K562 (cell line): ENCODE measurements at regions not wholly inside any gene's neighbourhood (a gene's known extent, or its start where the extent isn't known, plus 50 kb on each side); places are given as distances from the start of the nearest gene placed in this dataset.

ENCODE experiments used
- ATAC-seq: fragments of 200-7000 bp; cut with Tn5 transposase; 3 replicates; pipeline ENCODE4 v1.9.1; 2020; ENCODE audit warnings: moderate library complexity
- BruUV-seq: library from RNA; stranded (reverse); fragments of 400-500 nt; replicated peaks from 2 replicates; lab custom pipeline; 2021; lab: Mats Ljungman, UMichigan
- CTCF ChIA-PET: fragments of 300-600 bp; formaldehyde crosslinking; extraction: SDS; loops from one replicate; lab custom pipeline; 2021; ENCODE audit warnings: low intra/inter-chr PET ratio; lab: Yijun Ruan, JAX
- POLR2A ChIA-PET: fragments of 300-600, 350-650 bp; sonication (Branson Sonifier 250); formaldehyde crosslinking; extraction: SDS; loops from one replicate; lab custom pipeline; 2021; ENCODE audit warnings: antibody characterized with exemption, inconsistent platforms; lab: Yijun Ruan, JAX
- DNase-seq, 4 experiments: peaks; one replicate each; pipeline versions ENCODE4 v3.0.0 to v3.0.0-alpha.2; 2011 to 2018; ENCODE audit warnings: low spot score in 3 of 4, mixed read lengths in 3 of 4; ENCODE audit errors: extremely low read depth in 1 of 4
- FAIRE-seq: peaks from 2 replicates; lab custom pipeline; 2011; peaks lifted over from hg19 to GRCh38; lab: Jason Lieb, UNC
- H2AFZ ChIP-seq: 2 replicates; pipeline ENCODE4 v1.6.0; 2011; ENCODE audit warnings: low read depth, low read length, control low read depth, inconsistent platforms
- H3K27ac ChIP-seq: fragments of 200-600 bp; 3 replicates; pipeline ENCODE4 v1.8.0; 2011; ENCODE audit warnings: low read depth, mild to moderate bottlenecking, control low read depth, inconsistent platforms, low read length, moderate library complexity, mixed read lengths; ENCODE audit errors: extremely low read depth
- H3K27me3 ChIP-seq, 2 experiments: fragments of 300-600 bp in 1 of 2; 2 replicates in 1 of 2; 3 replicates in 1 of 2; pipeline versions ENCODE4 v1.6.0 to v1.8.0; 2011; ENCODE audit warnings: inconsistent platforms in 2 of 2, low read length in 2 of 2, mild to moderate bottlenecking in 1 of 2, mixed read lengths in 1 of 2, moderate library complexity in 1 of 2; ENCODE audit not compliant: control insufficient read depth in 2 of 2, insufficient read depth in 2 of 2
- H3K36me3 ChIP-seq: fragments of 300-600 bp; 3 replicates; pipeline ENCODE4 v1.8.0; 2011; ENCODE audit warnings: mild to moderate bottlenecking, low read length, inconsistent platforms; ENCODE audit not compliant: control insufficient read depth, insufficient read depth
- H3K4me1 ChIP-seq, 2 experiments: fragments of 200-600 bp in 1 of 2; replicated peaks in 1 of 2; 2 replicates in 1 of 2; 3 replicates in 1 of 2; pipeline versions ENCODE4 v1.5.1 to v1.8.0; 2011; ENCODE audit warnings: inconsistent platforms in 2 of 2, low read length in 2 of 2, mild to moderate bottlenecking in 1 of 2, mixed read lengths in 1 of 2, moderate library complexity in 1 of 2; ENCODE audit not compliant: control insufficient read depth in 2 of 2, insufficient read depth in 2 of 2
- H3K4me2 ChIP-seq: 2 replicates; pipeline ENCODE4 v1.6.1; 2011; ENCODE audit warnings: low read length, control low read depth, inconsistent platforms, mixed read lengths; ENCODE audit not compliant: insufficient read depth
- H3K4me3 ChIP-seq: fragments of 200-600 bp; sonication (generic), shearing (Covaris generic); 2 replicates; pipeline ENCODE4 v1.5.1; 2016; ENCODE audit warnings: control low read depth, inconsistent platforms
- H3K79me2 ChIP-seq: fragments of 200-600 bp; 3 replicates; pipeline ENCODE4 v1.8.0; 2011; ENCODE audit warnings: low read length, inconsistent platforms; ENCODE audit not compliant: control insufficient read depth, insufficient read depth
- H3K9ac ChIP-seq, 2 experiments: 2 replicates each; pipeline versions ENCODE4 v1.6.0 to v1.6.1; 2011; ENCODE audit warnings: low read depth in 2 of 2, low read length in 2 of 2, control low read depth in 1 of 2, inconsistent platforms in 1 of 2, mild to moderate bottlenecking in 1 of 2, mixed read lengths in 1 of 2; ENCODE audit not compliant: insufficient read depth in 1 of 2
- H3K9me1 ChIP-seq: one replicate; pipeline ENCODE4 v1.6.0; 2011; ENCODE audit warnings: inconsistent platforms, mild to moderate bottlenecking, low read length, moderate library complexity; ENCODE audit not compliant: control insufficient read depth, insufficient read depth
- H3K9me3 ChIP-seq: replicated peaks from 2 replicates; pipeline ENCODE4 v1.5.1; 2011; ENCODE audit warnings: low read depth, low read length, inconsistent platforms; ENCODE audit not compliant: control insufficient read depth, insufficient read depth
- H4K20me1 ChIP-seq: replicated peaks from 2 replicates; pipeline ENCODE4 v1.6.1; 2011; ENCODE audit warnings: low read length, inconsistent platforms, mixed read lengths; ENCODE audit not compliant: control insufficient read depth, insufficient read depth
- CCNT2 ChIP-seq: IDR thresholded peaks from 2 replicates; pipeline ENCODE4 v1.6.1; 2011; ENCODE audit warnings: borderline replicate concordance, low read depth, mild to moderate bottlenecking, moderate library complexity, mixed read lengths, low read length; ENCODE audit not compliant: insufficient read length; ENCODE audit errors: extremely low read depth
- CEBPG ChIP-seq, 3 experiments: fragments of 200-800 bp in 1 of 3; sonication (Bioruptor generic) in 1 of 3; sonication (generic) in 1 of 3; formaldehyde crosslinking in 1 of 3; IDR thresholded peaks in 2 of 3; conservative IDR thresholded peaks in 1 of 3; 2 replicates each; pipeline versions ENCODE4 v1.6.1 to v1.8.0; 2016 to 2022; ENCODE audit warnings: missing compliant biosample characterization in 2 of 3, missing genetic modification characterization in 2 of 3, mild to moderate bottlenecking in 1 of 3, missing genetic modification reagents in 1 of 3
- CREB1 ChIP-seq, 2 experiments: sonication (generic) in 1 of 2; formaldehyde crosslinking in 1 of 2; IDR thresholded peaks; 2 replicates each; pipeline versions ENCODE4 v1.6.1 to v1.8.0; 2012 to 2022; ENCODE audit warnings: inconsistent platforms in 1 of 2, mild to moderate bottlenecking in 1 of 2, missing genetic modification reagents in 1 of 2, moderate library complexity in 1 of 2
- FOXP1 ChIP-seq: sonication (generic); formaldehyde crosslinking; IDR thresholded peaks from 2 replicates; pipeline ENCODE4 v1.8.0; 2022; ENCODE audit warnings: mild to moderate bottlenecking, missing genetic modification reagents
- GABPB1 ChIP-seq: sonication (generic); formaldehyde crosslinking; IDR thresholded peaks from 2 replicates; pipeline ENCODE4 v1.8.0; 2022; ENCODE audit warnings: mild to moderate bottlenecking, missing genetic modification reagents
- GMEB1 ChIP-seq: fragments of 250-450 bp; sonication (Bioruptor Pico); IDR thresholded peaks from 2 replicates; pipeline ENCODE4 v1.4.0; 2020; ENCODE audit warnings: mild to moderate bottlenecking
- HMGN3 ChIP-seq: IDR thresholded peaks from 2 replicates; pipeline ENCODE4 v1.6.1; 2011; ENCODE audit warnings: borderline replicate concordance, low read depth, mild to moderate bottlenecking, mixed read lengths, low read length; ENCODE audit not compliant: insufficient read length; ENCODE audit errors: extremely low read depth
- KHSRP ChIP-seq: fragments of 450-650 bp; IDR thresholded peaks from 2 replicates; pipeline ENCODE4 v1.6.1; 2017
- KLF13 ChIP-seq: fragments of 450-650 bp; IDR thresholded peaks from 2 replicates; pipeline ENCODE4 v1.6.1; 2016; ENCODE audit warnings: missing genetic modification characterization, low read depth, mild to moderate bottlenecking, missing compliant biosample characterization, moderate library complexity, borderline replicate concordance
- MECOM ChIP-seq: fragments of 250-450 bp; sonication (Bioruptor Pico); IDR thresholded peaks from 2 replicates; pipeline ENCODE4 v1.8.0; 2022; ENCODE audit warnings: inconsistent platforms
- POU5F1 ChIP-seq: fragments of 150-350 bp; IDR thresholded peaks from 2 replicates; pipeline ENCODE4 v1.6.1; 2014; ENCODE audit warnings: borderline replicate concordance, low read length, low read depth, mild to moderate bottlenecking; ENCODE audit not compliant: partially characterized antibody
- SIX5 ChIP-seq, 2 experiments: IDR thresholded peaks; 2 replicates each; pipeline ENCODE4 v1.6.1; 2011; ENCODE audit warnings: low read length in 2 of 2, borderline replicate concordance in 1 of 2, low read depth in 1 of 2, mild to moderate bottlenecking in 1 of 2, moderate library complexity in 1 of 2; ENCODE audit not compliant: insufficient read depth in 1 of 2
- TBL1XR1 ChIP-seq, 2 experiments: IDR thresholded peaks; 2 replicates each; pipeline ENCODE4 v1.6.1; 2012; ENCODE audit warnings: improper control_type of control experiment in 2 of 2, low read length in 2 of 2, mild to moderate bottlenecking in 1 of 2
- ZBTB1 ChIP-seq: sonication (generic); formaldehyde crosslinking; IDR thresholded peaks from 2 replicates; pipeline ENCODE4 v1.8.1; 2023; ENCODE audit warnings: missing genetic modification reagents, low read depth, mild to moderate bottlenecking, borderline replicate concordance
- ZNF518B ChIP-seq: fragments of 250-450 bp; sonication (Bioruptor Pico); IDR thresholded peaks from 2 replicates; pipeline ENCODE4 v1.5.0; 2021; ENCODE audit warnings: mild to moderate bottlenecking, moderate library complexity
- WGBS: fragments of 100-300 bp; shearing (Covaris generic); methylation state at CpG from one replicate; pipeline ENCODE4 v1.1.6; 2016; ENCODE audit warnings: low coverage, mixed read lengths; ENCODE audit not compliant: insufficient coverage; ENCODE audit errors: missing lambda C conversion rate; 5-methylcytosine and 5-hydroxymethylcytosine counted together
- in situ Hi-C: fragments of 300-500 bp; cut with MboI; formaldehyde crosslinking; loops from 4 replicates; pipeline ENCODE4 v1.15.0; 2018; ENCODE audit warnings: inconsistent platforms, mixed read lengths
- intact Hi-C: fragments of 100-400 bp; cut with micrococcal nuclease; formaldehyde crosslinking; loops from 2 replicates; pipeline ENCODE4 v1.14.2; 2022
- TF ChIP-seq, protein P1 (sequence below): IDR thresholded peaks from 3 replicates; pipeline ENCODE4 v1.6.1; 2011; ENCODE audit warnings: borderline replicate concordance, mild to moderate bottlenecking; ENCODE audit not compliant: insufficient read length, insufficient read depth

DNA sequence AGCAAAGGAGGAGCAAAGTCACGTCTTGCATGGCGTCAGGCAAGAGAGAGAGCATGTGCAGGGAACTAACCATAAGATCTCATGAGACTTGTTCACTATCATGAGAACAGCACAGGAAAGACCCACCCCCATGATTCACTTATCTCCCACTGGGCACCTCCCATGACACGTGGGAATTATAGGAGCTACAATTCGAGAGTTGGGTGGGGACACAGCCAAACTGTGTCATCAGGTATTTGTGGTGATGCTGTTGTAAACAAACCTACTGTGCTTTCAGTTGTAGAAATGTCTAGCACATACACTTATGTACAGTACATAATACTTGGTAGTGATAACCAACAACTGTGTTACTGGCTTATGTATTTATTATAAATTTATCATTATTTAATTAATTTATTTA lies 128.3 kb downstream of the UTRN start:
- no peaks in the 10 kb centered on the region for H3K9me1 ChIP-seq
- BruUV-seq: no TSS peak
- no peak for TF ChIP-seq GABPB1 (CRISPR knock-in tag)
- TF ChIP-seq, protein P1, sequence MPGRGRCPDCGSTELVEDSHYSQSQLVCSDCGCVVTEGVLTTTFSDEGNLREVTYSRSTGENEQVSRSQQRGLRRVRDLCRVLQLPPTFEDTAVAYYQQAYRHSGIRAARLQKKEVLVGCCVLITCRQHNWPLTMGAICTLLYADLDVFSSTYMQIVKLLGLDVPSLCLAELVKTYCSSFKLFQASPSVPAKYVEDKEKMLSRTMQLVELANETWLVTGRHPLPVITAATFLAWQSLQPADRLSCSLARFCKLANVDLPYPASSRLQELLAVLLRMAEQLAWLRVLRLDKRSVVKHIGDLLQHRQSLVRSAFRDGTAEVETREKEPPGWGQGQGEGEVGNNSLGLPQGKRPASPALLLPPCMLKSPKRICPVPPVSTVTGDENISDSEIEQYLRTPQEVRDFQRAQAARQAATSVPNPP: no peak
- no peak for TF ChIP-seq POU5F1
- no peak for TF ChIP-seq ZBTB1 (CRISPR knock-in tag)
- TF ChIP-seq ZNF518B (CRISPR knock-in tag): no peak
- no peak for TF ChIP-seq SIX5 (IDR thresholded peaks at IDR 0.05; ENCODE audit: borderline replicate concordance in 1 of 2, insufficient read depth in 1 of 2, low read depth in 1 of 2, low read length in 2 of 2)
- TF ChIP-seq KHSRP: no peak
- TF ChIP-seq GMEB1: no peak
- no peak for TF ChIP-seq TBL1XR1 (IDR thresholded peaks at IDR 0.05; ENCODE audit: low read length in 2 of 2)
- no peak for TF ChIP-seq CREB1 (IDR thresholded peaks at IDR 0.05)
- no peak for TF ChIP-seq CREB1 (CRISPR knock-in tag; IDR thresholded peaks at IDR 0.05)
- TF ChIP-seq MECOM (CRISPR knock-in tag): no peak
- TF ChIP-seq CCNT2: no peak
- TF ChIP-seq CEBPG (CRISPR knock-in tag; IDR thresholded peaks at IDR 0.05): no peak
- TF ChIP-seq CEBPG (tag; conservative IDR thresholded peaks at IDR 0.05 in 1 of 2, IDR thresholded peaks at IDR 0.05 in 1 of 2): no peak
- TF ChIP-seq KLF13 (tag): no peak
- no peak for TF ChIP-seq HMGN3
- TF ChIP-seq FOXP1 (CRISPR knock-in tag): no peak

More for the DNA sequence above, 128.3 kb downstream of the UTRN start:
- WGBS: 4% methylated on average over 4 of the region's 4 CpGs
- no peak for FAIRE-seq
- no peak overlapping the region for H2AFZ ChIP-seq
- H3K4me3 ChIP-seq: no peak overlapping the region
- H3K79me2 ChIP-seq: no peaks in the 10 kb centered on the region
- no peak overlapping the region for H3K9ac ChIP-seq
- DNase-seq: no peak
- H3K27ac ChIP-seq: no peak overlapping the region
- in situ Hi-C loops: no loop called here
- H4K20me1 ChIP-seq: no peaks in the 10 kb centered on the region
- no peaks in the 10 kb centered on the region for H3K9me3 ChIP-seq
- intact Hi-C loops: no loop called here
- ATAC-seq: no peak
- POLR2A ChIA-PET: no interaction called here
- H3K36me3 ChIP-seq: no peaks in the 10 kb centered on the region
- CTCF ChIA-PET: no interaction called here
- H3K27me3 ChIP-seq: no peaks in the 10 kb centered on the region
- H3K4me2 ChIP-seq: no peak overlapping the region
- H3K4me1 ChIP-seq: no peaks in the 10 kb centered on the region; a peak in 1 of 5 replicates
